Esophagus squamous epithelium (tissue), 4 donors: ENCODE measurements at regions not wholly inside any gene's neighbourhood (a gene's known extent, or its start where the extent isn't known, plus 50 kb on each side); places are given as distances from the start of the nearest gene placed in this dataset.
"Not testable (repeated sequence)": the region's sequence is repeated elsewhere in the genome, so short reads cannot be mapped to it uniquely, and the experiment has no call there.

Experiments
- POLR2A ChIP-seq, 4 donors: fragments of 450-650 bp; IDR thresholded peaks; one replicate each; pipeline ENCODE4 v1.6.1; 2017; ENCODE audit warnings: antibody characterized with exemption in 4 of 4, mild to moderate bottlenecking in 4 of 4, moderate library complexity in 3 of 4
- TF ChIP-seq, protein P1 (sequence below), 6 experiments: fragments of 450-650 bp in 4 of 6; fragments of 200-600 bp in 2 of 6; sonication (generic) in 2 of 6; IDR thresholded peaks; one replicate each; pipeline ENCODE4 v1.5.1; 2016 to 2019; ENCODE audit warnings: antibody characterized with exemption in 6 of 6, mild to moderate bottlenecking in 4 of 6, moderate library complexity in 4 of 6

DNA sequence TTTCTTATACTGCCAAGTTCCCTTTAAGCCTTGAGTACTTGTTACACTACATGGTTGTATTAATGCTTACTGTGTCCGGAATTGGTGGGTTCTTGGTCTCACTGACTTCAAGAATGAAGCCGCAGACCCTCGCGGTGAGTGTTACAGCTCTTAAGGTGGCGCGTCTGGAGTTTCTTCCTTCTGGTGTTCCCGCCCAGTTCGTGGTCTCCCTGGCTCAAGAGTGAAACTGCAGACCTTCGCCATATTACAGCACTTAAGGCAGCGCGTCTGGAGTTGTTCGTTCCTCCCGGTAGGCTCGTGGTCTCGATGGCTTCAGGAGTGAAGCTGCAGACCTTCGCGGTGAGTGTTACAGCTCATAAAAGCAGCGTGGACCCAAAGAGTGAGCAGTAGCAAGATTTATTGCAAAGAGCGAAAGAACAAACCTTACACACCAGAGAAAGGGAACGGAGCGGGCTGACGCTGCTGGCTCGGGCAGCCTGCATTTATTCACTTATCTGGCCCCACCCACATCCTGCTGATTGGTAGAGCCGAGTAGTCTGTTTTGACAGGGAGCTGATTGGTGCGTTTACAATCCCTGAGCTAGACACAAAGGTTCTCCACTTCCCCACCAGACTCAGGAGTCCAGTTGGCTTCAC is 1171.3 kb upstream of the B3GALT2 start:
- TF ChIP-seq, protein P1, sequence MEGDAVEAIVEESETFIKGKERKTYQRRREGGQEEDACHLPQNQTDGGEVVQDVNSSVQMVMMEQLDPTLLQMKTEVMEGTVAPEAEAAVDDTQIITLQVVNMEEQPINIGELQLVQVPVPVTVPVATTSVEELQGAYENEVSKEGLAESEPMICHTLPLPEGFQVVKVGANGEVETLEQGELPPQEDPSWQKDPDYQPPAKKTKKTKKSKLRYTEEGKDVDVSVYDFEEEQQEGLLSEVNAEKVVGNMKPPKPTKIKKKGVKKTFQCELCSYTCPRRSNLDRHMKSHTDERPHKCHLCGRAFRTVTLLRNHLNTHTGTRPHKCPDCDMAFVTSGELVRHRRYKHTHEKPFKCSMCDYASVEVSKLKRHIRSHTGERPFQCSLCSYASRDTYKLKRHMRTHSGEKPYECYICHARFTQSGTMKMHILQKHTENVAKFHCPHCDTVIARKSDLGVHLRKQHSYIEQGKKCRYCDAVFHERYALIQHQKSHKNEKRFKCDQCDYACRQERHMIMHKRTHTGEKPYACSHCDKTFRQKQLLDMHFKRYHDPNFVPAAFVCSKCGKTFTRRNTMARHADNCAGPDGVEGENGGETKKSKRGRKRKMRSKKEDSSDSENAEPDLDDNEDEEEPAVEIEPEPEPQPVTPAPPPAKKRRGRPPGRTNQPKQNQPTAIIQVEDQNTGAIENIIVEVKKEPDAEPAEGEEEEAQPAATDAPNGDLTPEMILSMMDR (IDR thresholded peaks at IDR 0.05): not testable (repeated sequence)
- TF ChIP-seq POLR2A (IDR thresholded peaks at IDR 0.05): not testable (repeated sequence)
